RWPE1 (cell line): ENCODE measurements at regions not wholly inside any gene's neighbourhood (a gene's known extent, or its start where the extent isn't known, plus 50 kb on each side); places are given as distances from the start of the nearest gene placed in this dataset.

ENCODE experiments used
- CTCF ChIA-PET: fragments of 350-600 bp; sonication (Branson Sonifier 250); formaldehyde crosslinking; extraction: SDS; loops from one replicate; lab custom pipeline; 2021; lab: Yijun Ruan, JAX
- POLR2A ChIA-PET: fragments of 400-600 bp; formaldehyde crosslinking; extraction: SDS; loops from one replicate; lab custom pipeline; 2020; ENCODE audit warnings: antibody characterized with exemption; ENCODE audit not compliant: low non-redundant PET; lab: Yijun Ruan, JAX
- DNase-seq: peaks from one replicate; pipeline ENCODE4 v3.0.0; 2012; ENCODE audit warnings: low spot score
- H3K27ac ChIP-seq: fragments of 450-650 bp; 2 replicates; pipeline ENCODE4 v1.5.1; 2017
- TF ChIP-seq, protein P1 (sequence below): fragments of 450-650 bp; conservative IDR thresholded peaks from 2 replicates; pipeline ENCODE4 v1.5.1; 2017; ENCODE audit warnings: low read depth, mild to moderate bottlenecking

DNA sequence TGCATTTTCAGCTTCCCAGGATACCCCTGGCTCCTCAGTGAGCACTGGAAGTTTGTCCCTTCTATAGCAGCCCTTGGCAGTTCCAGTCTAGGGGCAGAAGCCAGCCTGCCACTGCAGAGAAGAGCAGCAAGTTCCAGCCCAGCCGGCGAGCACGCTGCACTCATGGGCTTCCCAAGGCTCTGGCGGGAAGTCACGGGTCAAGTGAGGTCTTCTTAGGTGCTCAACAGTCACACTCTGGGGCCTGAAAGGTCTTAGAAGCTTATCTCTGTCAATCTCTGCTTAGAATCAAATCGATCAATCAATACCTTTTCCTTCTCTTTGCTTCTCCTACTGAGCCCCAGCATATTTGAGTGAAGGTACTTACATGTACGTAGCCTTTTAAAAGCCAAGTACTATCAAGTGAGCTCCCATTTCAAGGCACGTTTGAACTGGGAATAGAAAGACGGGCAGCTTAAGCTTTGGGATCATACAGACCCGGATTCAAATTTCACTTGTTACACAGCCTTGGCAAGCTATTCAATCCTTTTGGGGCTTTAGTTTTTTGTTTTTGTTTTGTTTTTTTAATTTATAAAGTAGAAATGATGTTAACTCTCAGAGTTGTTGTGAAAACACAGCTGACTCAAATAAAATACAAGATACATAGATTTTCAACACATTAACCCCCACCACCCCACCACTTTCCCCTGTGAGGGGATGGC is 152.6 kb upstream of the KLF14 start:
- ChIA-PET POLR2A (no interaction called here), CTCF (no interaction called here)
- peak overlapping the region; percentile 85 for H3K27ac ChIP-seq
- TF ChIP-seq, protein P1, sequence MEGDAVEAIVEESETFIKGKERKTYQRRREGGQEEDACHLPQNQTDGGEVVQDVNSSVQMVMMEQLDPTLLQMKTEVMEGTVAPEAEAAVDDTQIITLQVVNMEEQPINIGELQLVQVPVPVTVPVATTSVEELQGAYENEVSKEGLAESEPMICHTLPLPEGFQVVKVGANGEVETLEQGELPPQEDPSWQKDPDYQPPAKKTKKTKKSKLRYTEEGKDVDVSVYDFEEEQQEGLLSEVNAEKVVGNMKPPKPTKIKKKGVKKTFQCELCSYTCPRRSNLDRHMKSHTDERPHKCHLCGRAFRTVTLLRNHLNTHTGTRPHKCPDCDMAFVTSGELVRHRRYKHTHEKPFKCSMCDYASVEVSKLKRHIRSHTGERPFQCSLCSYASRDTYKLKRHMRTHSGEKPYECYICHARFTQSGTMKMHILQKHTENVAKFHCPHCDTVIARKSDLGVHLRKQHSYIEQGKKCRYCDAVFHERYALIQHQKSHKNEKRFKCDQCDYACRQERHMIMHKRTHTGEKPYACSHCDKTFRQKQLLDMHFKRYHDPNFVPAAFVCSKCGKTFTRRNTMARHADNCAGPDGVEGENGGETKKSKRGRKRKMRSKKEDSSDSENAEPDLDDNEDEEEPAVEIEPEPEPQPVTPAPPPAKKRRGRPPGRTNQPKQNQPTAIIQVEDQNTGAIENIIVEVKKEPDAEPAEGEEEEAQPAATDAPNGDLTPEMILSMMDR: no peak
- no peak for DNase-seq

DNA sequence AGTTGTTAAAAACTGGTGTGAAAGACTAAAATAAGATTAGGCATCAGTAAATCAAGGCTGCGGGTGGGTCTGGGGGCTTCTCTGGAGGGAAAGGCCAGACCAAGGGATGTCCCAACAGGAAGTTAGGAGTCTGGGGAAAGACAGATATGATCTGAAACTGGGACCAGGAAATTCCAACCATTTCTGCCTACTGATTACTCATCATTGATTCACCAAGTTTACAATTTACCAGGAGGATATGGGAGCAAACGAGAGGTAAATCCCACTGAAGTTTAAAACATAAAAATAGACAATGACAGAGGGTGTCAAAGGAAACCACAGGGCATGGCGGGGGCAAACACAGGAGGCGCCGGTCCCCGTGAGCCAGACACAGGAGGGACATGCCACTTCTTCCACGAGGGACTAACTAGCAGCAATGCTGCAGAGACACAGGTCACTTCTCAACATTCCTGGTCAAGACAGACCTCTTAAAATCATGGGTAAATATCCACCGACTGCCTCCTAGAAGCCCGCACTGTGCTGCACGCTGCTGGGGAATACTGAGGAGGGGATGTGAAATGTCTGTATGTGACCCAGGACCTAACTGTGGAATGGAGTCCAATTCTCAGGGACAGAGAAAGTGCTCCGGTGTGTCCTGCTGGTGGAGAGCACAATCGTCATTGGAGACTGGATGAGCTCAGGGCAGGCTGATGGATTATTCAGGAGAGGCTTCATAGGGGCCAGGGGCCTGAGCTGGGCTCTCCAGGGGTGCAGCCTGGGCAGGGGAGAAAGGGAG is 153.4 kb upstream of the KLF14 start:
- peak; percentile 65 for DNase-seq
- ChIA-PET CTCF (interaction anchor here (1.2 kb wide), 1 partner anchor 10 kb away, joined by 4 read pairs; no protein-coding TSS in a partner anchor), POLR2A (no interaction called here)
- peak overlapping the region; percentile 98 for H3K27ac ChIP-seq
- TF ChIP-seq, protein P1: no peak

DNA sequence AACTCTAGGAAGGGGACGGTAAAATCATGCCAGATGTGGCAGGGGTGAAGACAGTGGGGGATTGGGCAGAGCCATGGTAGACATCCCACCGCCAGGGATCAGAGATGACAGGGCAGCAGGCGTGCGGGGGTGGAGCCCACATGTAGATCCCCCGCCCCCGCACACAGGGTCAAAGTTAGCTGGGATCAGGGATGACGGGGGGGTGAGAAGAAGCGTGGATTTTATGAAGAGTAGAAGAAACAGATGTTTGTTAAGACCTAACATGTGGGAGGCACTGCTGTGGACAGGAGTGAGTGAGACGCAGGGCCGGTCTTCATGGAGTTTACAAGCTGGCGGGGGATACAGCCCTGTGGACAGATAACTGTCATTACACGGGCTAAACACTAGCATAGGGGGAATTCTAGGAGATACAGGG is 154.0 kb upstream of the KLF14 start:
- peak overlapping the region; percentile 98 for H3K27ac ChIP-seq
- CTCF ChIA-PET: interaction anchor here (1.2 kb wide), 1 partner anchor 9 kb away, joined by 4 read pairs; no protein-coding TSS in a partner anchor
- DNase-seq: no peak

DNA sequence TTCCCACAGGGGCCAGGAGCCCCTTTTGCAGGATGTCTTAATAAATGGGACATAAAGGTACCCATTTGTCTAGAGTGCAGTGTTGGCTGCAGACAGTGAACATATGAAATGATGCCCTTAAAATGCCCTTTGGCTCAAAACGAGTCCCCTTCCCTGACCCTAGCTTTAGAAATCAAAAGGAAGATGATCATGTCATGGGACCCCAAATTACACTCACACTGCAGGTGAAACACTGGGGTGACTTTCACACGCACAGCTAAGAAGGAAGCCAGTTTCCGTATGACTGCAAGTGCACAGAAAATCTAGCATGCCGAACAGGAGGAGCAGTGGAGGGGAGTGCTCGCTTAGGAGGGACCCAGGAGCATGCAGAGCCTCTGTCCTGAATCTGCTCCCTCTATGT is 154.5 kb upstream of the KLF14 start:
- H3K27ac ChIP-seq: peak overlapping the region; percentile 98
- POLR2A ChIA-PET: no interaction called here
- TF ChIP-seq, protein P1: no peak
- CTCF ChIA-PET: interaction anchor here (1.2 kb wide), 1 partner anchor 9 kb away, joined by 4 read pairs; no protein-coding TSS in a partner anchor
- DNase-seq: no peak

More for the DNA sequence above, 154.0 kb upstream of the KLF14 start:
- TF ChIP-seq, protein P1: no peak
- POLR2A ChIA-PET: no interaction called here

DNA sequence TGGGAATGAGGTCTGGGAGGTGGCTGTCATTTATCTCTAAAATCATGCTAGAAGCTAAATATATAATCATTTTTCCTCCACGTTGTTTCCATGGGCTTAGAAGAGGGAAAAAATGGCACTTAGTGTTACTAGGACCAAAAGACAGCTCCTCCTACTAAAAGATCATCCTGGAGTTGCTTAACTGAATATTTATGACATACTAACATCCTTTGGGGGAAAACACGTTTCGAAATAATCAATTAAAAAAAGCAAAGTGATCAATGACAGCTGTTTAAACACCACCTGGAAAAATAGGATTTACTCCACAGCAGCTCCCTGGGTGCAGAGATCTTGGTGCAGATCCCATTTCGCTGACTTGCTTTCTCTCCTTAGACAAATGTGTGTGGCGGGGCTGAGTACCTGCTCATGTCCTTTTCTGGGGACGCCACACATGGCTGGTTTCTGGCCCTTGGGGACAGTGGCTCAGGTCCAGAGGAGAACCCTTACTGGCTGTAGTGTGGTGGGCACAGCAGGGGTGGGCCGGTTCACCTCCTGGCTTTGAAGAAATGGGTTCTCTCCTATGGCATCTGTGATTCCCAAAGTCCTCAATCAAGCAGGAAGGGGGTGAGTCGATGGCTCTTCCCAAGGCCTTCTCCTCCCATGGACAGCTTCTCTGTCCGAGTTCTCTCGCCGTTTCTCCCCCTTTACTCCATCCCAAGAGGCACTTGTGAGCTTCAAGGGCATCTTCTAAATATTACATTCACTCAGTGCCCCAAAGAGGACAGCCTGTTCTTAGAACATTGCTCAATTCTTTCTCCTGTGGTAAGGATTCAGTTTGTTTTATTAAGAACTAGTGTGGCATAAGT is 156.4 kb upstream of the KLF14 start:
- TF ChIP-seq, protein P1: no peak
- ChIA-PET CTCF (interaction anchor here (0.6 to 1.2 kb wide), 3 partner anchors 117 to 643 kb away, joined by 3 to 4 read pairs (median 4); no protein-coding TSS in a partner anchor), POLR2A (no interaction called here)
- peak overlapping the region; percentile 98 for H3K27ac ChIP-seq
- no peak for DNase-seq
